IPS-15b (cell line): ENCODE measurements at regions not wholly inside any gene's neighbourhood (a gene's known extent, or its start where the extent isn't known, plus 50 kb on each side); places are given as distances from the start of the nearest gene placed in this dataset.
"Not testable (repeated sequence)": the region's sequence is repeated elsewhere in the genome, so short reads cannot be mapped to it uniquely, and the experiment has no call there.

Source experiments
- H3K27me3 ChIP-seq: one replicate; pipeline ENCODE4 v1.6.1; 2013; ENCODE audit warnings: low read length; ENCODE audit not compliant: control insufficient read depth, insufficient read depth
- H3K36me3 ChIP-seq: one replicate; pipeline ENCODE4 v1.6.1; 2013; ENCODE audit warnings: low read length; ENCODE audit not compliant: control insufficient read depth, insufficient read depth
- H3K4me1 ChIP-seq: one replicate; pipeline ENCODE4 v1.6.1; 2013; ENCODE audit warnings: mild to moderate bottlenecking, low read length; ENCODE audit not compliant: control insufficient read depth, insufficient read depth
- H3K4me3 ChIP-seq: one replicate; pipeline ENCODE4 v1.5.1; 2013; ENCODE audit warnings: low read depth, low read length
- H3K9ac ChIP-seq: one replicate; pipeline ENCODE4 v1.6.1; 2013; ENCODE audit warnings: low read depth, mild to moderate bottlenecking, low read length
- H3K9me3 ChIP-seq: one replicate; pipeline ENCODE4 v1.6.1; 2013; ENCODE audit warnings: mild to moderate bottlenecking, low read length; ENCODE audit not compliant: control insufficient read depth, insufficient read depth

DNA sequence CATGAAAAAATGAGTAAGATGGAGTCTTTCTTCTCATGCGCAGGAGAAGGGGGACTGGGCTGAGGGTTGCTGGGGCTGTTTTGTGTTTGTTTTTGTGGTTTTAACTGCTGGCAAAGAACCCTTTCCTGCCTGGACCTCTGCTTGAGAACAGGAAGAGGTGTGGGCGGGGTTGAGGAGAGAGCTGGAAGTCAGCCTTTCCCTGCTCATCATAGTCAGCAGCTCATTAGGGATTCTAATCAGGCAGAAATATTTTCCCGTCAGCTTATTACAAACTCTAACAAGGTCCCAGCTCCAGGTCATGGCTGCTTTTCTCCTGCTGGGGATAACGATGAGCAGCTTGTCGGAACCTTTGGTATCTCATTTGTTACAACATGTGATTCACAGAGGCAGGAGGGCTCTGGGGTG, 185.0 kb upstream of the NRXN3 start:
- H3K4me1 ChIP-seq, result no peaks in the 10 kb centered on the region
- H3K9me3 ChIP-seq, result no peaks in the 10 kb centered on the region
- no peaks in the 10 kb centered on the region for H3K36me3 ChIP-seq
- no peak overlapping the region for H3K9ac ChIP-seq
- H3K27me3 ChIP-seq, result peaks cover 3% of the 10 kb centered on the region
- H3K4me3 ChIP-seq, result no peak overlapping the region

DNA sequence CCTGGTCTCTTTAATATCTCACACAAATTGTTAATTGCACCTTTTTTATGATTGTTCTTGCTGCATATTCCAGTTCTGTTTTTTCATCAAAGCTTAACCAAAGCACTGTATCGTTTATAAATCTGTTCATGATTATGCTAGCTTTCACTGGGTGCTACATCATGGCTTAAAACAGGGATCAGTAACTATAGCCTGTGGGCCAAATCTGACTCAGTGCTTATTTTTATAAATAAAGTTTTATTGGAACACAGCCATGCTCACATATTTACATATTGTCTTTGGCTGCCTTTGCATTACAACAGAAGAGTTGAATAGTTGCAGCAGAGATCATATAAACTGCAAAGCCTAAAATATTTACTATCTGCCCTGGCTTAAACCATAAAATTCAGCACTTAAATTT, 183.4 kb upstream of the NRXN3 start:
- no peak overlapping the region for H3K9ac ChIP-seq
- no peaks in the 10 kb centered on the region for H3K36me3 ChIP-seq
- H3K9me3 ChIP-seq, result no peaks in the 10 kb centered on the region
- no peak overlapping the region for H3K4me3 ChIP-seq
- H3K4me1 ChIP-seq, result no peaks in the 10 kb centered on the region
- H3K27me3 ChIP-seq, result peaks cover 2% of the 10 kb centered on the region

DNA sequence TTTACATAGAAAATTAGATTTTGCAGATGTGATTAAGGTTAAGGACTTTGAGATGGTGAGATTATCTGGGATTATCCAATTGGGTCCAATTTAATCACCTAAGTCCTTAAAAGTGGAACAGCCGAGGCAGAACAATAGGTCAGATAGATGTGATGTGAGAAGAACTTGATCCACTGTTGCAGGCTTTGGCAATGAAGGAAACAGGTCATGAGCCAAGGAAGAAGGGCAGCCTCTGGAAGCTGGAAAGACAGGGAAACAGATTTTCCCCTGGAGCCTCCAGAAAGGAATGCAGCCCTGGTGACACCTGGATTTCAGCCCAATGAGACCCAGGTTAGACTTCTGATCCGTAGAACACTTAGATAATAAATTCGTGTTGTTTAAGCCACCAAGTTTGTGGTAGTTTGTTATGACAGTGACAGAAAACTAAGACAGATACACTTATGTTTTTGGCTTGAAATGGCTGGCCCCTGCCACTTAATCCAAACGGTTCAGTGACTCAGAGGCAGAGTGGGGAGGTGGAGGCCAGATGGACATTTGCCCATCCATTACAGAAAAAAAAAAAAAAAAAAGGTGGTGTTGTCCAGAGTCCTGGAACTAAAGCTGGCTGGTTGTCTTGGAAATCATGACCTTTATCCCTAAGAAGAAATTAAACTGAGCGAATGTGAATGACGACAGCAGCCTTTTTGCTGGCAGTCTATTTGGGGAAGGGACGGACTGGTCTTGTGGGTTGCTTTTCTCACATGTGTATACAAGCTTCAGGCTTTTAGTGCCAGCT, 181.9 kb upstream of the NRXN3 start:
- Histone ChIP-seq H3K4me1 (no peaks in the 10 kb centered on the region), H3K4me3 (no peak overlapping the region), H3K9ac (no peak overlapping the region), H3K9me3 (no peaks in the 10 kb centered on the region), H3K27me3 (no peaks in the 10 kb centered on the region), H3K36me3 (no peaks in the 10 kb centered on the region)

DNA sequence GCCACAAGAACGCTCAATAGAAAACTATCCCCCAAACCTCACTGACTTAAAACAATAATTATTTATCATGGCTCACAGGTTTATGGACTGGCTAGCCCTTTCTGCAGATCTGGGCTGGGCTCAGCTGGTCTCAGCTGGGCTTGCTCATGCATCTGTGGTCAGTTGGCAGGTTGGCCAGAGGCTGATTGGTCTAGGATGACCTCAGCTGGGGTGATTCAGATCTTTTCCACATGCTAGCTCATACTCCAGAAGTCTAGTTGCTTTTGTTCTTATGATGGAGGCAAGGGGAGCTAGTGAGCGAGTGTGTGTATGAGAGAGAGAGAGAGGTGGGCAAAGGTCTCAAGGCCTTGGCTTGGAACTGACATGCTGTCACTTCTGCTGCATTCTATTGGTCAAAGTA, 181.2 kb upstream of the NRXN3 start:
- Histone ChIP-seq H3K36me3 (no peaks in the 10 kb centered on the region), H3K4me1 (no peaks in the 10 kb centered on the region), H3K9ac (no peak overlapping the region), H3K4me3 (no peak overlapping the region), H3K27me3 (no peaks in the 10 kb centered on the region), H3K9me3 (no peaks in the 10 kb centered on the region)

DNA sequence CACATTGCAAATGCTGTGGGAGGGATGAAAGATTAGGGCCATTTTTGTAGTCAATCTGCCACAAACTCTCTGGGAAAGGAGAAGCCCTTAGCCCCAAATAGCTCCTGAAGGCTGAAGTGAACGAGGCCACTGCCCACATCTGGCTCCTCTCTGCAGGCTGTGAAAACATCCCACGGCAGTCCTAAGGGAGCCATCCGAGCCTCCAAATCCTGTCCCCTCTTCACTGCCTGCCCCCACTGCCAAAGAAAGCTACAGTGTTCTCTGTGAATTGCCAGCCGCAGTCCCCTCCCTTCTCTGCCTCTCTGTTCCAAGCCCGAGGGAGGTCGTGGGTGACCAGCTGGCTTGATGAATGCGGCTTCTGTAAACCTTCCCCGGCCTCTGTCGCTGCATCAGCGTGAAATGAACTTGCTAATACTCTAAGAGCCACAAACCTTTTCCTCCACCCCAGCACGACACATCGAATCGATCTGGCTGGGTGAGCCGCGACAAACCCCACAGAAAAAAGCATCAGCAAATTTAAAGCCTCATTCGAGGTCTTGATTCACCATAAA, 180.7 kb upstream of the NRXN3 start:
- no peaks in the 10 kb centered on the region for H3K9me3 ChIP-seq
- no peak overlapping the region for H3K9ac ChIP-seq
- no peaks in the 10 kb centered on the region for H3K36me3 ChIP-seq
- H3K4me3 ChIP-seq, result no peak overlapping the region
- no peaks in the 10 kb centered on the region for H3K4me1 ChIP-seq
- no peaks in the 10 kb centered on the region for H3K27me3 ChIP-seq

DNA sequence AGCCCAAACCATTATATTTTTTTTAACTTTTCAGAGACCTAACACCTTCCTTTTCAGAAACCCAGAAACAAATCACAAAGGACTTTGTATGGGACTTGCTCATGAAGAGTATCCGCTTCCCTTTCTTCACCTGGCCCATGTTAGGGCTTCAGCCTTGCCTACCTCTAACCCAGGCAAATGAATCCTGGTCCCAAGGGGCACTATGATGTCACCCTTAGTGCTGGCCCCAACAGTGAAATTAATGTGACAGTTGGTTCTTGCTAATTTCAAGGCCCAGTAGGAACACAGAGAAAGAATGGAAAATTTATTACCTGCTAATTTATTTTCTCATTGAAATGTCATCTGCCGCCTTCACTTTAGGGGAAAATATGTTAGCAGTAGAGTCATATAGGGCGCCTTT, 179.8 kb upstream of the NRXN3 start:
- no peak overlapping the region for H3K4me3 ChIP-seq

DNA sequence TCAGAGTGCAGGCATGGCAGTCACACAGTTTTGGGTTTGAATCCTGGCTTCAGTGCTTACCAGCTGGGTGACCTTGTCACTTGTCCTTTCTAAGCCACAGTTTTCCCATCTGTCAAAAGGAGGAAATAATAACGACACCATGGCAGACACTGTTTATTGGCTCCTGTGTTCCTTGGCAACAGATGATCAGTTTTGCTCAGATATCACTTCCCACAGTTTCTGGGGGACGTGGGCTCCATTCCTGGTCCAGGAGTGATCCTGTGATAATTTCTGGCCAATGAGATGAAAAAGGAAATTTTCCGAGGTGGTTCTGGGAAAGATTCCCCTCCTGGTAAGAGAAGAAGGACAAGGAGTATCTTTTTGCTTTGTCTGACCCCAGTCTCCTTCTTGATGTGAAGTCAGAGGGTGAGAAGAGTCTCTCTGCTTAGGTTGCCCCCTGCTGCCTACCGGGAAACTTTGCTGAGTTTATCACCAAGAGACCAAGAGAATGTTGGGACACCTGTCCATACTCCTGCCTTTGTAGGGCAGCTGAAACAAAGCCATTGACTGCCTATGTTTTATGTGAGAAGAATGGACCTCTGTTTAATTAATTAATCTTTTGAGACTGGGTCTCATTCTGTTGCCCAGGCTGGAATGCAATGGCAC, 178.9 kb upstream of the NRXN3 start:
- H3K9ac ChIP-seq, result no peak overlapping the region
- no peaks in the 10 kb centered on the region for H3K27me3 ChIP-seq
- H3K9me3 ChIP-seq, result no peaks in the 10 kb centered on the region
- no peaks in the 10 kb centered on the region for H3K4me1 ChIP-seq
- H3K4me3 ChIP-seq, result no peak overlapping the region
- no peaks in the 10 kb centered on the region for H3K36me3 ChIP-seq

More for the DNA sequence above, 179.8 kb upstream of the NRXN3 start:
- no peak overlapping the region for H3K9ac ChIP-seq
- H3K36me3 ChIP-seq, result no peaks in the 10 kb centered on the region
- H3K27me3 ChIP-seq, result no peaks in the 10 kb centered on the region
- H3K9me3 ChIP-seq, result no peaks in the 10 kb centered on the region
- H3K4me1 ChIP-seq, result no peaks in the 10 kb centered on the region

DNA sequence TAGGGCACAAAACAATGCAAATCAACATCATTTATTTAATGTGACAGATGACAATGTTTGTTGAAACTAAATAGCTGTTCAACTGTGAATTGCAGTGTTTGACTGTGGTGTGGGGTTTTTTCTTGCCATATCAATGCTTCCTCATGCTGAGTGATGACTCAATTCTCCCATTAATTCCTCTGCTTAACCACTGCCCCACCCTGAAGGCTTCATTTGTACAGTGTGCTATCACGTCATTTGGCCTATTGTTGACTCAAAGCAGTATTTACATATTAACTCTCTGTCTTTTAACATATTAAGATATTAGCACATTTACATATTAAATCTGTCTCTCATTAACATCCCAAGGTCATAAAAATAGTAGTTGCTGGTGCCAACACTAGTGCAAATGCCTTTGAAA, 164.8 kb upstream of the NRXN3 start:
- Histone ChIP-seq H3K36me3 (no peaks in the 10 kb centered on the region), H3K4me1 (no peaks in the 10 kb centered on the region), H3K4me3 (no peak overlapping the region), H3K9me3 (no peaks in the 10 kb centered on the region), H3K27me3 (no peaks in the 10 kb centered on the region), H3K9ac (no peak overlapping the region)

DNA sequence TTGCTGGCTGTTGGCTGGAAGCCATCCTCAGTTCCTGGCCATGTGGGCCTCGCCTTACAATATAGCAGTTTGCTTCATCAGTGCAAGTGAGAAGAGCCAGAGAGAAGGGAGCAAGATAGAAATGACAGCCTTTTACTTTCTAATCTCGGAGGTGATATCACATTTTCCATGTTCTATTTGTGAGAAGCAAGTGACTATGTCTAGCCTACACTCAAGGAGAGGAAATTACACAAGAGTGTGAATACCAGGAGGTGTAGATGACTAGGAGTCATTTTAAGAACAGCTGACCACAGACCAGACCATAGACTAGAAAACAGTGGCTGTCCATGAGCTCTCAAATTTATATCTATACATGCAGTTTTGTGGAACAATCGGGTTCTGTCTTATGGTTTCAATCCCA, 163.0 kb upstream of the NRXN3 start:
- H3K4me1 ChIP-seq, result no peaks in the 10 kb centered on the region
- no peak overlapping the region for H3K4me3 ChIP-seq
- no peaks in the 10 kb centered on the region for H3K9me3 ChIP-seq
- H3K27me3 ChIP-seq, result no peaks in the 10 kb centered on the region
- no peaks in the 10 kb centered on the region for H3K36me3 ChIP-seq
- no peak overlapping the region for H3K9ac ChIP-seq

DNA sequence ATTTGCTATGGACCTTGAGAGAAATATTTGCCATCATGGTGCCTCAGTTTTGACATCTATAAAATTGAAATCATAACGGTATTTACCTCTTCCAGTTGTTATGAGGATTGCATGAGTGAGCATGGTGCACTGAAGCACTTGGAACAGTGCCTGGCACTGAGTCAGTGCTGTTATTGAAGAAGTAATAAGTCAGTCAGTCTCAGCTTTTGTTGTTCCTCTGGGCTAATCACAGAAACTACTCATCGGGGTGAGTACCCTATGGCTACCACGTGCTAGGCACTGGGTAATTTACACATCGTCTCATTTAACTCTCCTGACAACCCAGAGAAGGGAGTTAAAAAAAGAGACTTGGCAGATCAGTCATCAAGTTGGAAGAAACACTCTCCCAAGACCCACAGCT, 159.5 kb upstream of the NRXN3 start:
- Histone ChIP-seq H3K9me3 (no peaks in the 10 kb centered on the region), H3K4me1 (no peaks in the 10 kb centered on the region), H3K4me3 (no peak overlapping the region), H3K36me3 (no peaks in the 10 kb centered on the region), H3K9ac (no peak overlapping the region), H3K27me3 (no peaks in the 10 kb centered on the region)

DNA sequence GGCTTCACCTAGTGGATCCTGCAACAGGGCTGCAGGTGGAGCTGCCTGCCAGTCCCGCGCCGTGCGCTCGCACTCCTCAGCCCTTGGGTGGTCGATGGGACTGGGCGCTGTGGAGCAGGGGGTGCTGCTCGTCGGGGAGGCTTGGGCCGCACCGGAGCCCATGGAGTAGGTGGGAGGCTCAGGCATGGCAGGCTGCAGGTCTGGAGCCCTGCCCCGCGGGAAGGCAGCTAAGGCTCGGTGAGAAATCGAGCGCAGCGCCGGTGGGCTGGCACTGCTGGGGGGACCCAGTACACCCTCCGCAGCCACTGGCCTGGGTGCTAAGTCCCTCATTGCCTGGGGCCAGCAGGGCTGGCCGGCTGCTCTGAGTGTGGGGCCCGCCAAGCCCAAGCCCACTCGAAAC, 156.3 kb upstream of the NRXN3 start:
- H3K4me1 ChIP-seq, H3K9ac ChIP-seq, H3K36me3 ChIP-seq, H3K9me3 ChIP-seq, H3K27me3 ChIP-seq, H3K4me3 ChIP-seq: not testable (repeated sequence)

DNA sequence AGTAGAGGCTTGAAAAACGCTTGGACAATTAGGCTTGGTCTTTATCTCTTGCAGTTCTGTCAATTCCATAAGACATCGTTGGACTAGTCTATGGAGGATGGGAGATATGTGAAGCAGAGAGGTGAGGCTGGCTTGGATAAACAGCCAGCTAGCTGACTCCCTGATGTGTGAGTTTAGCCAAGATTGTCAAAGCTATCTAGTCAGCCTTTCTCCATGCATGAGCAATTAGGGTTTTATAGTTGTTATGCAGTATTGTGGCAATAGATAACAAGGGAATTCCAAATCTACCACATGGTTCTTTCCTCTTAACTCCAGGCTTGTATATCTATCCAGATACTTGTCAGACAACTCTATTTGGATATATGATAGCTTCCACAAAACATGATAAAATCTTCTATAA, 153.6 kb upstream of the NRXN3 start:
- Histone ChIP-seq H3K9me3 (no peaks in the 10 kb centered on the region), H3K4me3 (no peak overlapping the region), H3K36me3 (no peaks in the 10 kb centered on the region), H3K27me3 (no peaks in the 10 kb centered on the region), H3K4me1 (no peaks in the 10 kb centered on the region), H3K9ac (no peak overlapping the region)
